Psoas muscle (tissue), 7 donors: ENCODE measurements at regions not wholly inside any gene's neighbourhood (a gene's known extent, or its start where the extent isn't known, plus 50 kb on each side); places are given as distances from the start of the nearest gene placed in this dataset.
"Not testable (repeated sequence)": the region's sequence is repeated elsewhere in the genome, so short reads cannot be mapped to it uniquely, and the experiment has no call there.

Experiments
- ATAC-seq, 4 donors: fragments of 200-7000 bp; cut with Tn5 transposase; one replicate each; pipeline ENCODE4 v1.9.1; 2020; ENCODE audit warnings: moderate library complexity in 3 of 4, mild to moderate bottlenecking in 2 of 4
- DNase-seq, 2 donors: peaks; one replicate each; pipeline ENCODE4 v3.0.0-alpha.2; 2020
- H3K27ac ChIP-seq: fragments of 200-600 bp; one replicate; pipeline ENCODE4 v1.8.0; 2022
- H3K27me3 ChIP-seq, 3 donors: fragments of 200-600 bp in 1 of 3; one replicate each; pipeline versions ENCODE4 v1.6.1 to v1.8.0; 2013 to 2022; ENCODE audit warnings: low read length in 2 of 3, mild to moderate bottlenecking in 2 of 3, moderate library complexity in 1 of 3; ENCODE audit not compliant: insufficient read depth in 3 of 3
- H3K36me3 ChIP-seq, 2 donors: fragments of 200-600 bp in 1 of 2; one replicate each; pipeline versions ENCODE4 v1.6.1 to v1.8.0; 2013 to 2022; ENCODE audit warnings: low read depth in 1 of 2, mild to moderate bottlenecking in 1 of 2, moderate library complexity in 1 of 2; ENCODE audit not compliant: insufficient read depth in 1 of 2
- H3K4me1 ChIP-seq: fragments of 200-600 bp; one replicate; pipeline ENCODE4 v1.8.0; 2022
- H3K4me3 ChIP-seq: fragments of 200-600 bp; one replicate; pipeline ENCODE4 v1.8.0; 2022; ENCODE audit warnings: mild to moderate bottlenecking
- H3K9me3 ChIP-seq: fragments of 200-600 bp; one replicate; pipeline ENCODE4 v1.8.0; 2022
- CTCF ChIP-seq: fragments of 200-600 bp; IDR thresholded peaks from one replicate; pipeline ENCODE4 v1.8.0; 2022; ENCODE audit warnings: antibody characterized with exemption
- WGBS, 3 donors: extraction: QIAGEN DNeasy Blood & Tissue Kit; methylation state at CpG; one replicate each; pipeline versions ENCODE4 v1.1.6 to v1.1.7; 2013; 5-methylcytosine and 5-hydroxymethylcytosine counted together
- intact Hi-C, 2 donors: fragments of 100-400 bp; cut with DNase I; formaldehyde crosslinking; loops; one replicate each; pipeline versions ENCODE4 v1.11.0 to v1.14.2; 2022
- donor health status: healthy with polysubstance abuse.
- donor health status: DM: no; HTN: no; CAD: no; lungs with moderate emphysema.
- donor health status: Bipolar disorder and iron deficiency.
- donor health status: healthy.
- donor health status: DM: yes; HTN: yes; CAD: no.
- donor health status: DM: no; HTN: no; CAD: no.
- donor health status: DM: yes; HTN: yes; CAD: no.

- Histone ChIP-seq H3K27ac (no peak overlapping the region), H3K9me3 (peaks cover 4% of the 10 kb centered on the region), H3K27me3 (no peaks in the 10 kb centered on the region), H3K4me1 (no peaks in the 10 kb centered on the region), H3K36me3 (no peaks in the 10 kb centered on the region), H3K4me3 (no peak overlapping the region)
- TF ChIP-seq CTCF = no peak
- no peak for DNase-seq
- intact Hi-C loops = no loop called here
- WGBS, 3 donors = 63 to 67% (median 63%) methylated on average over 1 of the region's 1 CpG
- ATAC-seq = no peak
Observed at GRCh38 chr20:54922096-54922495, 446.7 kb downstream of the DOK5 start.

- no peak overlapping the region for H3K27ac ChIP-seq
- no peak for ATAC-seq
- WGBS, 3 donors = 49 to 57% (median 55%) methylated on average over 5 of the region's 5 CpGs
Observed at GRCh38 chr20:54920491-54920890, 445.1 kb downstream of the DOK5 start.

GRCh38 chr20:54918993-54919392 is 443.6 kb downstream of the DOK5 start:
- intact Hi-C loops, H3K4me3 ChIP-seq, DNase-seq, H3K4me1 ChIP-seq, H3K9me3 ChIP-seq, H3K27me3 ChIP-seq, ATAC-seq, H3K27ac ChIP-seq, H3K36me3 ChIP-seq: not testable (repeated sequence)
- whole genome bisulfite sequencing, 3 donors = 90 to 94% (median 92%) methylated on average over 19 of the region's 19 CpGs

More at GRCh38 chr20:54920491-54920890, 445.1 kb downstream of the DOK5 start:
- Histone ChIP-seq H3K27me3 (no peaks in the 10 kb centered on the region), H3K9me3 (peaks cover 4% of the 10 kb centered on the region), H3K36me3 (no peaks in the 10 kb centered on the region), H3K4me3 (no peak overlapping the region), H3K4me1 (no peaks in the 10 kb centered on the region)
- intact Hi-C loops = no loop called here
- no peak for DNase-seq
- no peak for TF ChIP-seq CTCF

- no peak for TF ChIP-seq CTCF
- WGBS, 3 donors = 79 to 88% (median 86%) methylated on average over 1 of the region's 1 CpG
- ATAC-seq = no peak
Observed at GRCh38 chr20:54914995-54915394, 439.6 kb downstream of the DOK5 start.

GRCh38 chr20:54909702-54910101 is 434.3 kb downstream of the DOK5 start:
- 97 to 98% (median 97%) methylated on average over 2 of the region's 2 CpGs for WGBS, 3 donors
- Histone ChIP-seq H3K4me3 (no peak overlapping the region), H3K27ac (no peak overlapping the region), H3K9me3 (no peaks in the 10 kb centered on the region), H3K36me3 (no peaks in the 10 kb centered on the region), H3K27me3 (no peaks in the 10 kb centered on the region), H3K4me1 (no peaks in the 10 kb centered on the region)
- ATAC-seq (no peak), DNase-seq (no peak)
- intact Hi-C loops = no loop called here
- TF ChIP-seq CTCF = no peak

More at GRCh38 chr20:54914995-54915394, 439.6 kb downstream of the DOK5 start:
- Histone ChIP-seq H3K4me1 (no peaks in the 10 kb centered on the region), H3K9me3 (peaks cover 4% of the 10 kb centered on the region), H3K4me3 (no peak overlapping the region), H3K27me3 (no peaks in the 10 kb centered on the region), H3K27ac (no peak overlapping the region), H3K36me3 (no peaks in the 10 kb centered on the region)
- intact Hi-C loops = no loop called here
- no peak for DNase-seq

- WGBS, 3 donors = 89 to 97% (median 93%) methylated on average over 6 of the region's 6 CpGs
- H3K9me3 ChIP-seq, intact Hi-C loops, H3K4me1 ChIP-seq, H3K36me3 ChIP-seq, H3K27ac ChIP-seq, H3K4me3 ChIP-seq, ATAC-seq, DNase-seq, H3K27me3 ChIP-seq: not testable (repeated sequence)
Observed at GRCh38 chr20:54906134-54906533, 430.7 kb downstream of the DOK5 start.
